Cardiac septum (tissue), 1 donor: ENCODE measurements at regions not wholly inside any gene's neighbourhood (a gene's known extent, or its start where the extent isn't known, plus 50 kb on each side); places are given as distances from the start of the nearest gene placed in this dataset.

ENCODE experiments used
- DNase-seq: peaks from one replicate; pipeline ENCODE4 v3.0.0-alpha.2; 2020; ENCODE audit warnings: low spot score
- intact Hi-C: fragments of 100-400 bp; cut with DNase I; formaldehyde crosslinking; loops from one replicate; pipeline ENCODE4 v1.14.0; 2022
- donor health status: DM: no; HTN: no; CAD: no.

- no peak for DNase-seq
- intact Hi-C loops = no loop called here
These were observed 75.7 kb upstream of the CENPW start for GRCh38 chr6:126264265-126264664.

- intact Hi-C loops = no loop called here
- no peak for DNase-seq
These were observed 73.3 kb upstream of the CENPW start for GRCh38 chr6:126266664-126267063.

- intact Hi-C loops = no loop called here
- no peak for DNase-seq
These were observed 72.3 kb upstream of the CENPW start for GRCh38 chr6:126267626-126268025.

GRCh38 chr6:126268092-126268491 is 71.8 kb upstream of the CENPW start:
- no peak for DNase-seq
- intact Hi-C loops = no loop called here

GRCh38 chr6:126280287-126280686 is 59.6 kb upstream of the CENPW start:
- no peak for DNase-seq
- intact Hi-C loops = no loop called here

- DNase-seq = no peak
- intact Hi-C loops = no loop called here
These were observed 54.0 kb upstream of the CENPW start for GRCh38 chr6:126285871-126286365.
